OCI-LY1 (cell line): ENCODE measurements at regions not wholly inside any gene's neighbourhood (a gene's known extent, or its start where the extent isn't known, plus 50 kb on each side); places are given as distances from the start of the nearest gene placed in this dataset.

Experiments used
- CTCF ChIP-seq: fragments of 200-600 bp; sonication (generic), shearing (Covaris generic); IDR thresholded peaks from 2 replicates; pipeline ENCODE4 v1.5.1; 2017; ENCODE audit warnings: mild to moderate bottlenecking, antibody characterized with exemption, low read length, moderate library complexity, mixed read lengths
- EZH2 ChIP-seq: fragments of 200-600 bp; sonication (generic), shearing (Covaris generic); IDR thresholded peaks from 2 replicates; pipeline ENCODE4 v1.8.0; 2017; ENCODE audit warnings: borderline replicate concordance, mixed run types, mild to moderate bottlenecking, antibody characterized with exemption, low read length, moderate library complexity, mixed read lengths

- no peak for TF ChIP-seq CTCF
- no peak for TF ChIP-seq EZH2
Measured at GRCh38 chr7:41336981-41337380, 365.9 kb downstream of the INHBA start.
